ENCODE measurements at regions not wholly inside any gene's neighbourhood (a gene's known extent, or its start where the extent isn't known, plus 50 kb on each side); places are given as distances from the start of the nearest gene placed in this dataset.
"Not testable (repeated sequence)": the region's sequence is repeated elsewhere in the genome, so short reads cannot be mapped to it uniquely, and the experiment has no call there.

DNA sequence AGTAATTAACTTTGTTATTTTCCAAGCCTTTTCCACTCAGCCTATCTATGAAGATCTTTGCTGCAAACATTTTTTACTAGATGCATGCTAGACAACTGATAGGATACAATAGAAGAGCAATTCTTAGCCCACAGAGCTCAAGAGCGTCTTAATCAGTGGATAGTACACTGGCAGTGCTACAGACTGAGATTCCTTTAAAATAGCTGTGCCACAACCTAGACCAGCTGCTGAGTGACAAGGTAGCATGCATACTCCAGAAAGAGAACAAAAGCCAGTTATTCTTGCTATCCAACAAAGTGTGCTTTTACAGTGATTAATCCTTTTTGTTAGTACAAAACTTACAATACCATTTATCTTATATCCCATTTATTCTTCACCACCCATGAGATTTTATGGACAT lies 507.9 kb upstream of the SYT4 start:
- Histone ChIP-seq H4K20me1 (ENCODE audit: insufficient read depth, low read length) (no peaks in the 10 kb centered on the region), H3K9me3 (ENCODE audit: insufficient read depth, low read depth, low read length) (no peaks in the 10 kb centered on the region), H3K4me3 (ENCODE audit: insufficient read depth, low read depth, low read length) (no peak overlapping the region), H3K9ac (ENCODE audit: low read length) (no peak overlapping the region), H2AFZ (ENCODE audit: low read depth, low read length) (no peak overlapping the region), H3K4me2 (ENCODE audit: low read length) (no peak overlapping the region), H3K36me3 (ENCODE audit: insufficient read depth, low read length) (no peaks in the 10 kb centered on the region), H3K27ac (ENCODE audit: low read depth, low read length) (no peak overlapping the region), H3K27me3 (ENCODE audit: insufficient read depth, low read length) (no peaks in the 10 kb centered on the region), H3K79me2 (ENCODE audit: insufficient read depth, low read length) (no peaks in the 10 kb centered on the region), H3K4me1 (ENCODE audit: insufficient read depth, low read length) (peaks cover 3% of the 10 kb centered on the region)
- H3K36me3 Mint-ChIP-seq (ENCODE audit: low read depth, unreplicated experiment): no peaks in the 10 kb centered on the region
- no peaks in the 10 kb centered on the region for H3K9me3 Mint-ChIP-seq (ENCODE audit: unreplicated experiment)
- no peak overlapping the region for H3K27ac Mint-ChIP-seq (ENCODE audit: unreplicated experiment)
- H3K27me3 Mint-ChIP-seq (ENCODE audit: low read depth, unreplicated experiment): no peaks in the 10 kb centered on the region
- TF ChIP-seq, protein P1, sequence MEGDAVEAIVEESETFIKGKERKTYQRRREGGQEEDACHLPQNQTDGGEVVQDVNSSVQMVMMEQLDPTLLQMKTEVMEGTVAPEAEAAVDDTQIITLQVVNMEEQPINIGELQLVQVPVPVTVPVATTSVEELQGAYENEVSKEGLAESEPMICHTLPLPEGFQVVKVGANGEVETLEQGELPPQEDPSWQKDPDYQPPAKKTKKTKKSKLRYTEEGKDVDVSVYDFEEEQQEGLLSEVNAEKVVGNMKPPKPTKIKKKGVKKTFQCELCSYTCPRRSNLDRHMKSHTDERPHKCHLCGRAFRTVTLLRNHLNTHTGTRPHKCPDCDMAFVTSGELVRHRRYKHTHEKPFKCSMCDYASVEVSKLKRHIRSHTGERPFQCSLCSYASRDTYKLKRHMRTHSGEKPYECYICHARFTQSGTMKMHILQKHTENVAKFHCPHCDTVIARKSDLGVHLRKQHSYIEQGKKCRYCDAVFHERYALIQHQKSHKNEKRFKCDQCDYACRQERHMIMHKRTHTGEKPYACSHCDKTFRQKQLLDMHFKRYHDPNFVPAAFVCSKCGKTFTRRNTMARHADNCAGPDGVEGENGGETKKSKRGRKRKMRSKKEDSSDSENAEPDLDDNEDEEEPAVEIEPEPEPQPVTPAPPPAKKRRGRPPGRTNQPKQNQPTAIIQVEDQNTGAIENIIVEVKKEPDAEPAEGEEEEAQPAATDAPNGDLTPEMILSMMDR (IDR thresholded peaks at IDR 0.05; ENCODE audit: insufficient read depth, low read depth, low read length): no peak
- no peak for TF ChIP-seq EZH2 (IDR thresholded peaks at IDR 0.05; ENCODE audit: insufficient read depth, low read length)
- FAIRE-seq: no peak
- peaks cover 12% of the 10 kb centered on the region for H3K4me1 Mint-ChIP-seq (ENCODE audit: low read depth, unreplicated experiment)
- DNase-seq (ENCODE audit: low read depth): no peak
- H3K4me3 Mint-ChIP-seq (ENCODE audit: unreplicated experiment): no peak overlapping the region

DNA sequence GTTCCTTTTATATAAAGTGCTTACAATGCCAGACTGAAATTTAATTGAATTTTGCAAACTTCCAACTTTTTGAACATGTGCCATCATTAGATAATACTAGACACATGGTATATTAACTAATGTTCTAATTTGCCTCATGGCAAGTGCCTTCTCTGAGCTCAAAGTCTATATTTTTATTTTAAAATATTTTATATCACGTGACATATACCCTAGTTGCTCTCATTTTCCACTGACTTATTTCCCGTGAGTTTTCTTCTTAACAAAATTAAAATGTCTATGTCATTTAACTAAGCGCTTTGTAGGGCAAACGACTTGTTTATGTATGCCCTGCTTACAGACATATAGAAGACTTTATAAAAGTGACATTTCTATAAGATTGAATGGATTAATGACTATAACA lies 509.6 kb upstream of the SYT4 start:
- no peaks in the 10 kb centered on the region for H3K27me3 ChIP-seq (ENCODE audit: insufficient read depth, low read length)
- H3K79me2 ChIP-seq (ENCODE audit: insufficient read depth, low read length): no peaks in the 10 kb centered on the region
- Mint-ChIP-seq H3K4me1 (ENCODE audit: low read depth, unreplicated experiment) (peaks cover 2% of the 10 kb centered on the region), H3K9me3 (ENCODE audit: unreplicated experiment) (no peaks in the 10 kb centered on the region), H3K27ac (ENCODE audit: unreplicated experiment) (no peak overlapping the region), H3K4me3 (ENCODE audit: unreplicated experiment) (no peak overlapping the region), H3K36me3 (ENCODE audit: low read depth, unreplicated experiment) (no peaks in the 10 kb centered on the region), H3K27me3 (ENCODE audit: low read depth, unreplicated experiment) (no peaks in the 10 kb centered on the region)
- FAIRE-seq (no peak), DNase-seq (ENCODE audit: low read depth) (no peak)
- H3K4me3 ChIP-seq (ENCODE audit: insufficient read depth, low read depth, low read length): no peak overlapping the region
- H3K36me3 ChIP-seq (ENCODE audit: insufficient read depth, low read length): no peaks in the 10 kb centered on the region
- no peak overlapping the region for H3K9ac ChIP-seq (ENCODE audit: low read length)
- H2AFZ ChIP-seq (ENCODE audit: low read depth, low read length): no peak overlapping the region
- TF ChIP-seq EZH2 (IDR thresholded peaks at IDR 0.05; ENCODE audit: insufficient read depth, low read length): no peak
- TF ChIP-seq, protein P1 (IDR thresholded peaks at IDR 0.05; ENCODE audit: insufficient read depth, low read depth, low read length): no peak
- no peaks in the 10 kb centered on the region for H3K4me1 ChIP-seq (ENCODE audit: insufficient read depth, low read length)
- no peaks in the 10 kb centered on the region for H3K9me3 ChIP-seq (ENCODE audit: insufficient read depth, low read depth, low read length)
- H3K4me2 ChIP-seq (ENCODE audit: low read length): no peak overlapping the region
- no peak overlapping the region for H3K27ac ChIP-seq (ENCODE audit: low read depth, low read length)
- no peaks in the 10 kb centered on the region for H4K20me1 ChIP-seq (ENCODE audit: insufficient read depth, low read length)

DNA sequence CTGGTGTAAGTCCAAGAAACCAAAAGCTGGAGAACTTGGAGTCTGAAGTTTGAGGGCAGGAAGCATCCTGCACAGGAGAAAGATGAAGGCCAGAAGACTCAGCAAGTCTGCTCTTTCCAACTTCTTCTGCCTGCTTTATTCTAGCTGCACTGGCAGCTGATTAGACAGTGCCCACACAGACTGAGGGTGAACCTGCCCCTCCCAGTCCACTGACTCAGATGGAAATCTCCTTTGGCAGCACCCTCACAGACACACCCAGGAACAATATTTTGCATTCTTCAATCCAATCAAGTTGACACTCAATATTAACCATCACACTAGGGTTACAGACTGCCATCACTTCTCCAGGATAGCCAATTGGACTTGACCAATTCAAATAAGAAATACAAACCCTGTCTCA lies 510.4 kb upstream of the SYT4 start:
- H3K4me1 ChIP-seq (ENCODE audit: insufficient read depth, low read length); H3K9ac ChIP-seq (ENCODE audit: low read length); H3K36me3 ChIP-seq (ENCODE audit: insufficient read depth, low read length); H2AFZ ChIP-seq (ENCODE audit: low read depth, low read length); H3K9me3 ChIP-seq (ENCODE audit: insufficient read depth, low read depth, low read length); H3K4me2 ChIP-seq (ENCODE audit: low read length); DNase-seq (ENCODE audit: low read depth); H3K4me3 ChIP-seq (ENCODE audit: insufficient read depth, low read depth, low read length); H3K4me3 Mint-ChIP-seq (ENCODE audit: unreplicated experiment); H3K36me3 Mint-ChIP-seq (ENCODE audit: low read depth, unreplicated experiment); H3K4me1 Mint-ChIP-seq (ENCODE audit: low read depth, unreplicated experiment); FAIRE-seq; H3K9me3 Mint-ChIP-seq (ENCODE audit: unreplicated experiment); H3K27ac Mint-ChIP-seq (ENCODE audit: unreplicated experiment); H3K27ac ChIP-seq (ENCODE audit: low read depth, low read length); H4K20me1 ChIP-seq (ENCODE audit: insufficient read depth, low read length); H3K27me3 ChIP-seq (ENCODE audit: insufficient read depth, low read length); H3K79me2 ChIP-seq (ENCODE audit: insufficient read depth, low read length); H3K27me3 Mint-ChIP-seq (ENCODE audit: low read depth, unreplicated experiment): not testable (repeated sequence)
